ENCODE measurements at regions not wholly inside any gene's neighbourhood (a gene's known extent, or its start where the extent isn't known, plus 50 kb on each side); places are given as distances from the start of the nearest gene placed in this dataset.
"Not testable (repeated sequence)": the region's sequence is repeated elsewhere in the genome, so short reads cannot be mapped to it uniquely, and the experiment has no call there.

GRCh38 chr2:111282162-111282561 is 161.4 kb downstream of the BCL2L11 start:
- H3K4me1 Mint-ChIP-seq; DNase-seq; H3K9me3 Mint-ChIP-seq; H3K27me3 Mint-ChIP-seq; H3K36me3 Mint-ChIP-seq (ENCODE audit: low read depth); intact Hi-C loops (cut with micrococcal nuclease); H3K4me3 Mint-ChIP-seq; H3K27ac Mint-ChIP-seq: not testable (repeated sequence)

DNA sequence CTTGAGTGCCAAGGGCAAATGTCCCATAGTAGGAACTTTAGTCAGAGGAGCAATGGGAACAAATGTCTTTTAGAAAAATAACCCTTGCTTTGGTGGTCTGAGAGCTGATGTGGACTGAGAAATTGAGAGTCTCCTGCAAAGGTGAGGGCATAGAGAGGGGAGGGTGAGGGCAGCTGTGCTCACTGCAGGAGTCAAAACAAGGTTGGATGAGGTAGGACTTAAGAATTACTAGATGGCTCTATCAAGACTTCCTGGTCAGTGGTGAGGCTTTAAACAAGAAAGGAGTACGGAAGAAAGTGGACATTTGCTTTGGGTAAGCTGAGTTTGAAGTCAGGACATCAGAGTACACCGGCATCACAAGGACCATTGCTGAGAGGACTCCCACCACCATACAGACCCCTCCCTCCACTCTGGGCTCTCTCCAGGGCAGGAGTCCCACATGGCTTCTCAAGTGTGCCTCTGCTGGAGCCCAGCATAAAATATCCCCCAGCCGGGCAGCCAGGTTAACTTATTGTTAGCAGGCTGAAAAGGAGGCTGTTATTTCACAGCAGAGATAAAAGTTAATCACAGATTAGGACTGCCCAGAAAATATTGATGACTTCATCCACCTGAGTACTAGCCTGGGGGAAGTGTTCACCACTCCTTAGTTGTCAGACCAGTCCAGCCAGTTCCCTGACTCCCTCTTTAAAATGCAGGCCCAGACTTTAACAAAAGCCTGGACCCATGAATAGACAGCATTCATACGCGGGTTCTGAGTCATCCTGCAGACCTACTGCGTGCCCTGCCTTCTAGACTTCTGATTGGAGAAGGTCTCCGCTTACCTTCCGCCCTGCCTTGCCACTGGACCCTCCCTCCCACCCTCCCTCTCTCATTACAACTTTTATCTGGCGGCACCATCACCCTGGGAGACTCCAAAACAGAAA is 167.2 kb downstream of the BCL2L11 start:
- H3K4me3 Mint-ChIP-seq; intact Hi-C loops (cut with micrococcal nuclease); H3K36me3 Mint-ChIP-seq (ENCODE audit: low read depth); H3K27ac Mint-ChIP-seq; H3K27me3 Mint-ChIP-seq; H3K4me1 Mint-ChIP-seq; H3K9me3 Mint-ChIP-seq: not testable (repeated sequence)
- DNase-seq, result peak; percentile 9

DNA sequence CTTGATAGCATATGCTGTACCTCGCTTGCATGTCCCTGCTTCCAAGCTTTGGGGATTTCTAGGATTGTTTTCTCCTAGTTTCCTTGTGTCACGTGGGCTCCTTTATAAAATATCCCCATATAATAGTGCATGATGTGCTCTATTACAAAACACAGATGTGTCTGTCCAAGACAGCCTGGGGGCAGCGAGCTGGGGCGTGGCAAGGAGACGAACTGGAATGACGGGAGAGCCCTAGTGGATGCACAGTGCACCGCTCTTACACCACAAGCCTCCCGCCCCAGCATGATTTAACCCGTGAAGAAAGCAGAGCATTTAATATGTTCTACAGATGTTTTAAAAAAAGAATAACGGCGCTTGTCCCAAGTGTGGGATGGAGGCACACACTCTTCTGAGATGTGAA is 169.7 kb downstream of the BCL2L11 start:
- H3K4me3 Mint-ChIP-seq; intact Hi-C loops (cut with micrococcal nuclease); H3K4me1 Mint-ChIP-seq; H3K27ac Mint-ChIP-seq; H3K9me3 Mint-ChIP-seq; H3K27me3 Mint-ChIP-seq; H3K36me3 Mint-ChIP-seq (ENCODE audit: low read depth); DNase-seq: not testable (repeated sequence)

DNA sequence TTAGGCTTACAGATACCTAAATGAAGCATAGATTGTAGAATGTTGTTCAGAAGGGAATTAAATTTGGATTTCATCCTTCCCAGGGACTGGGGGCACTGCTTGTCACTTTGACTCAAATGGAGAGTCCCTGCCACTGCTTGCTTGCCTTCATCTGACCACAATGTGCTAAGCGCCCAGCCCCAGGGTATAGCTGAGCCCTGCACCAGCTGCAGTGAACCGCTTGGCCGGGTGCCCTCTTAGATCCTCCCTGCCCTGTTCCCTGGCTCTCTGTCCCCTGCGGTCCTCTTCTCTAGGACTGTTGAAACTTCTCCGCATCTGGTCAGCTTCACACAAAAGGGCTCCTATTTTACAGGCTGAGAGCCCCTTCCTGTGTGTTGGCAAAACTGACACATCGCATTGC is 170.9 kb downstream of the BCL2L11 start:
- peak; percentile 54 for DNase-seq
- H3K27me3 Mint-ChIP-seq; H3K4me3 Mint-ChIP-seq; intact Hi-C loops (cut with micrococcal nuclease); H3K4me1 Mint-ChIP-seq; H3K9me3 Mint-ChIP-seq; H3K36me3 Mint-ChIP-seq (ENCODE audit: low read depth); H3K27ac Mint-ChIP-seq: not testable (repeated sequence)

DNA sequence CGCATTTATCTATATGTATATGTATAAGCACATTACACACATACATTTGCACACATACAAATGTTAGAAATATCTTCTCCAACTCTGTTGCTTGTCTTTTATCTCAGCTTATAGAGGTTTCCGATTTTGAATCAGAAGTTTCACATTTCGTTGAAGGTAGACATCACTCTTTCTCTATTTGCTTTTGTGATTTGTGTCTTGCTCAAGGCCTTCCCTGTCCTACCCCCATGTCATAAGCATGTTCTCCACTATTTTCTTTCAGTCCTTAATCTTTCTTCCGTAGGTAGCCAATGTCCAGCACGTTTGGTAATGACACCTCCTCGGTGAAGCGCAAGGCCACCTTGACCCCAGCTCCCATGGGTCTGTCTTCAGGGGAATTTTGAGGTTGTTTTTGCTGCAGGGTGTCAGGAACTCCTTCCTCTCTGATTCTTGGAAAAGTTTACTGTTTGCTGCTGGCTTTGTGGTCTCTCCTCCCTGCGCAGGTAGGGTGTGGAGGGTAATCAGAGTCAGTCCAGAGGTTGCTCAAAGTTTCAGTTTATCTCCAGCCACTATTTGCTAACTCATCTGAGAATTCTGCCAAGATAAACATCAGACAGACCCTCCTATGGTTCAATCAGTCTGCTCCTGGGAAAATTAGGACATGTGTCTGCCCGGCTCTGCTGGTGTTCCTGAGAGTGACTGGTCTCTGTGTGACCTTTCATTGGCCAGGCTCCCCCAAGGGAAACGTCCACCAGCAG is 171.7 kb downstream of the BCL2L11 start:
- H3K36me3 Mint-ChIP-seq (ENCODE audit: low read depth); H3K9me3 Mint-ChIP-seq; H3K27me3 Mint-ChIP-seq; H3K4me1 Mint-ChIP-seq; intact Hi-C loops (cut with micrococcal nuclease): not testable (repeated sequence)
- DNase-seq, result peak; percentile 60
- Mint-ChIP-seq H3K4me3 (peak overlapping the region; percentile 13), H3K27ac (peak overlapping the region; percentile 76)

GRCh38 chr2:111294699-111295098 is 174.0 kb downstream of the BCL2L11 start:
- H3K4me3 Mint-ChIP-seq; H3K36me3 Mint-ChIP-seq (ENCODE audit: low read depth); H3K4me1 Mint-ChIP-seq; intact Hi-C loops (cut with micrococcal nuclease); H3K27me3 Mint-ChIP-seq; H3K9me3 Mint-ChIP-seq; H3K27ac Mint-ChIP-seq: not testable (repeated sequence)
- DNase-seq, result peak; percentile 56

DNA sequence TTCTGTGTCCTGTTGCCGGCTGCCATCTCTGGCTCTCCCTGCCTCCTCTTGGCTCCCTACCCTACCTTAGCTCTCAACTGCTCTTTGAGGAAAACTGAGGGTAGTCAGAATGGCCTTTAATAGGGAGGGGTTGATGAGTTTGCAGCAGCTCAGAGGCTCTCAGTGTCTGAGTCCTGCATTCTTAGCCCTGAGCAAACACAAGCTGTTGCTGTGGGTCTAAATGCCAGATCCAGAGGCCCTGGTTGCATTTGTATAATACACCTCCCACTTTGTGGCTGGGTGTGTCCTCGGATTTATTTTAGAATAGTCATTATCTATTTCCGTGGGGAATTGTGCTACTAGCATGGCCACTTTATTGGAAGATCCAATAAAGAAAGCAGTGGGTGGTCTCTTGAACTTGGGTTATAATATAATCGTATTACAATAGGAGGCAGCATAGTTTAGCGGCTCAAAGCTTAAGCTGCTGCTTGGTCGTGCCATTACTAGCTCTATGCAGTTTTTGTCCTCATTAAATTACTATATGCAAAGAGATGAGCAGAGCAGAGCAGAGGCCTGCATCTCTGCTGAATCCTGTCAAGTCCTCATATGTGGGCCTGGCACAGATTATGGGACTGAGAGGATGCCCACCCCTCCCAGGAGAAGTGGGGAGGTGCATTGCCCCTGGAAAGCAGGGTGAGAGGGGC is 175.5 kb downstream of the BCL2L11 start:
- H3K27ac Mint-ChIP-seq; H3K4me3 Mint-ChIP-seq; intact Hi-C loops (cut with micrococcal nuclease); H3K27me3 Mint-ChIP-seq; DNase-seq; H3K36me3 Mint-ChIP-seq (ENCODE audit: low read depth); H3K4me1 Mint-ChIP-seq; H3K9me3 Mint-ChIP-seq: not testable (repeated sequence)

DNA sequence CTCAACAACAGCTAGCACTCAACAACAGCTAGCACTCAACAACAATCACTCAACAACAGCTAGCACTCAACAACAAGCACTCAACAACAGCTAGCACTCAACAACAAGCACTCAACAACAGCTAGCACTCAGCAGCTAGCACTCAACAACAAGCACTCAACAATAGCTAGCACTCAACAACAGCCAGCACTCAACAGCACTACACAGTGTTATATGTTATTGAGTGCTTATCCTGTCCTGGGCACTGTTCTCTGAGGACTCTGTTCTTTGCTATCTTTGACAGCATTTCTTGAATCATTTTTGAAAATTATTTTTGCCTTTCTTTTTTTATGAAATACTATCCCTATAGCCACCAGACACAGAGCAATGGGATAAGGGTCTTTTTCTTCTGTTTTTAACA is 176.4 kb downstream of the BCL2L11 start:
- intact Hi-C loops (cut with micrococcal nuclease); H3K9me3 Mint-ChIP-seq; H3K4me3 Mint-ChIP-seq; H3K27ac Mint-ChIP-seq; H3K36me3 Mint-ChIP-seq (ENCODE audit: low read depth); H3K4me1 Mint-ChIP-seq; H3K27me3 Mint-ChIP-seq: not testable (repeated sequence)
- peak; percentile 21 for DNase-seq

GRCh38 chr2:111298927-111299326 is 178.2 kb downstream of the BCL2L11 start:
- intact Hi-C loops (cut with micrococcal nuclease); H3K9me3 Mint-ChIP-seq; H3K4me1 Mint-ChIP-seq: not testable (repeated sequence)

GRCh38 chr2:111299635-111300034 is 178.9 kb downstream of the BCL2L11 start:
- H3K27me3 Mint-ChIP-seq; H3K9me3 Mint-ChIP-seq; H3K36me3 Mint-ChIP-seq (ENCODE audit: low read depth); H3K4me1 Mint-ChIP-seq; H3K27ac Mint-ChIP-seq; intact Hi-C loops (cut with micrococcal nuclease); H3K4me3 Mint-ChIP-seq: not testable (repeated sequence)
- DNase-seq, result peak; percentile 8

More at GRCh38 chr2:111298927-111299326, 178.2 kb downstream of the BCL2L11 start:
- not testable (repeated sequence) for H3K27ac Mint-ChIP-seq; H3K27me3 Mint-ChIP-seq; H3K4me3 Mint-ChIP-seq; H3K36me3 Mint-ChIP-seq (ENCODE audit: low read depth)
- peak; percentile 13 for DNase-seq

DNA sequence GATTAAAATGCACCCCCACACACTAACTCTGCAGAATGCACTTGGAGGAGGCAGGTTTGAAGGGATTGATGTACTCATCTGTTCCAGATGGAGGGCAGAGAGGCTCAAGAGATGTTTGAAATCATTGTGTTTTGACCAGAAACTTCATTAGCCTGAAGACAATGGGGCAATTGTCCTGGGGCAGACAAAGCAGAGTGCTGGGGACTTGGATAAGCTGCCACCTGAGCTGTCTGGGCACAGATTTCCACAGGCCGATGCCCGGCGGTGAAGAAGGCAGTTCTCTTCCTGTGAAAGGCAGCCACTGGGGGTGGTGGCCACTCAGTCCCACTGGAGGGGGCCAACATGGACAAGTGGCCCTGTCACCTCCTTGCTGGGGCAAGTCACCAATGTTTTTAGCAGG is 181.0 kb downstream of the BCL2L11 start:
- intact Hi-C loops (cut with micrococcal nuclease); H3K27ac Mint-ChIP-seq; H3K4me1 Mint-ChIP-seq: not testable (repeated sequence)

GRCh38 chr2:111302397-111303218 is 181.9 kb downstream of the BCL2L11 start:
- H3K27me3 Mint-ChIP-seq; intact Hi-C loops (cut with micrococcal nuclease); H3K9me3 Mint-ChIP-seq; H3K27ac Mint-ChIP-seq; H3K4me3 Mint-ChIP-seq; H3K36me3 Mint-ChIP-seq (ENCODE audit: low read depth); H3K4me1 Mint-ChIP-seq: not testable (repeated sequence)
- DNase-seq, result peak; percentile 47

More for the DNA sequence above, 181.0 kb downstream of the BCL2L11 start:
- DNase-seq; H3K4me3 Mint-ChIP-seq; H3K9me3 Mint-ChIP-seq; H3K36me3 Mint-ChIP-seq (ENCODE audit: low read depth); H3K27me3 Mint-ChIP-seq: not testable (repeated sequence)

DNA sequence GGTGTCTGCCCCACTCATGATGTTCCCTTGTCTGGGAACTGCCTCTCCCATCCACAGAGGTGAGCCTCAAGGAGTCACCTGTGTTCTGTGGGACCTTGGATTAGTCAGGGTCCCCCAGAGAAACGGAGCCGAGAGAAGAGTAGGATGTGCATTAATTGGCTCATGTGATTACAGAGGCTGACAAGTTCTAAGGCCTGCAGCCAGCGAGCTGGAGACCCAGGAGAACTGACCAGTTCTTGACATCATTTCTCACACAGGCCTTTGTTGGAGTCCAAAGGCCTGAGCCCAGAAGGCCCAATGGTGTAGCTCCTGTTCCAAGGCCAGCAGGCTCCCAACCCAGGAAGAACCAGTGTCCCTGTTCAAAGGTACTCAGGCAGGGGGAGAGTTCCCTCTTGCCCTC is 186.6 kb downstream of the BCL2L11 start:
- H3K4me3 Mint-ChIP-seq; H3K27ac Mint-ChIP-seq; H3K27me3 Mint-ChIP-seq; H3K36me3 Mint-ChIP-seq (ENCODE audit: low read depth); H3K9me3 Mint-ChIP-seq; H3K4me1 Mint-ChIP-seq; intact Hi-C loops (cut with micrococcal nuclease): not testable (repeated sequence)
- DNase-seq, result peak; percentile 49
